NCI-H1417 (cell line): ENCODE measurements at regions not wholly inside any gene's neighbourhood (a gene's known extent, or its start where the extent isn't known, plus 50 kb on each side); places are given as distances from the start of the nearest gene placed in this dataset.

Source experiments
- DNase-seq, 3 experiments: peaks; one replicate each; lab custom pipeline; 2025; lab: John Stamatoyannopoulos, UW

DNA sequence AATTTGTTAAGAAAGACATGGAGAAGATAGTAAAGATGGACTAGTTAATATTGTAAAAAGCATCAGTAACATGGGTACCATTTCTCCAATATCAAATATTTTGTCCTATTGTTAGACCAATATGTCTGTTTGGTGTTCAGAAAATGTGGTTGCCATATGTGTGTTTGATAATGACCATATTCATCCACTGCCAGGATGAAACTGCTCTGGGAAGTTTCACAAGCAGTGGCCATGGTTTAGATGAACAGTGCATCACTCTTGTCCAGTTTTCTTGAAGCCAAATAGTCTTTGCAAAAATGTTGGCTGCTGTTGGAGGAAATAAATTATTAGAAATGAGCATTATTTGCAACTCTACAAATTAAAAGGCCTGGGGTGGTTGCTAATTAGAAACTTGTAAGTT lies 333.8 kb downstream of the NUF2 start:
- DNase-seq, result peak in 1 of 3 experiments; percentile 33

DNA sequence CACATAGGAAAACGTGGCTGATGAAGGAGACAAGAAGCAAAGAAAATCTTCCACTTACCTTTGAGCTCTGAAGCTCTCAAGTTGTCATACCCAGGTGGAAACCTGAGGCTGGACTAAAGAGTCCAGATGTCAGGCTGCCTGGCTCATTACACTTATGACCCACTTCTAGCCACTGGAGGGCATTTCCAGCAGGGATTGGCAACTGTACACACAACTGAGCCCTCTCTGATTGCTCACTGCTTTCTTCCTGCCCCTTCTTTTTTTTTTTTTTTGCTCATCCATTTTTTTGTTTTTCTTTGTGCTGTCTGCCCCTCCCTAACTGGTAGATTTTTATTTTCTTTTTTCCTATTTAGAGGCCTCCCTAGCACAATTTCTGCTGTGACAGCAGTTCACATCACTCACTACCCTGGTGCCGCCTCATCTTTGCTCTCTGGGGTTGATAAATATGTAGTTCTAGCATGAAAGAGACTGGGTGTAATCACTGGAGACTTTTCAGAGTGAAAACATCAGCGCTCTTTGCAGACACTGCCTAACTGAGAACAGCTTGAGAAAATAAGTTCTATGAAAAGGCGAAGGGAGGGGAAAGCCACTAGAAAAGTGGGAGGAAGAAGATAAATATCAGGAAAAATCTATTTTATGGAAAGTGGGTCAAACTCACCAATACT lies 334.5 kb downstream of the NUF2 start:
- peak; percentile 6 to 97 (median 45) for DNase-seq

DNA sequence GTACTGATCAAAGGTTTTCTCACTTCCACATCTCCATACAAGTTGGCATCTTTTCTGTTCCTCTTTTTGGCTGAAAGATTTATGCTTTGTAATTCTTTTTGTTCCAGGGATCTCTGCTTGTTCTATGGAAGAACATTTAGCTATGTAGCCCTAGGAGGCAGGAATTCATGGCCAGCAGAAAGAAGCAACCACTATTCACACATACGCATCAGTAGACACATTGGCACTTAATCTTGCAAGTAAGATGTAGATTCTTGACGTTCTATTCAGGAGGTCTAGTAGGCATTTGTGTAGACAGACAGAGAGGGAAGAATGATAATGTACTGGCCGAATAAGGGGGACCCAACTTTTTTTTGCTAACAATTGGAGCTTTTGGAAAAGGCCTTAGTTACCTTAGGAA lies 336.0 kb downstream of the NUF2 start:
- no peak for DNase-seq

DNA sequence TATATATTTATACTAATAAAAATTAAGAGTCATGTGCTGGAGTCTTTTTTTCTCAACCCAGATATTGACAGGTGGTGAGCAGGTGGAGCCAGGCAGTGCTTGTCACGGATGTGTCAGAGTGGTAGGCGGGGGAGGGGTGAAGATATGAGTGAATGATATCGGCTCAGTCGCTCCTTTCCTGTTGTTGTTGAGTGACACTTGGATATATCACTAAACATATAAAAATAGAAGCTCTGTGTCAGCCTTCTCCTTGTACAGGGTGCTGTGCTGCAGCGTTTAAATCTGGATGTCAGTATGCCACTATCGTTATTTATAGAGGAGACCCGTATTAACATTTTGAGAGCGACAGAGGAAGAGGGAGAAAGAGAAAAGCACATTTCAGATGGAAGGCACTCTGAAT lies 339.6 kb downstream of the NUF2 start:
- DNase-seq, result no peak

- DNase-seq, result no peak
Observed at GRCh38 chr1:163664671-163665335, 343.0 kb downstream of the NUF2 start.

- no peak for DNase-seq
Observed at GRCh38 chr1:163668472-163668871, 346.7 kb downstream of the NUF2 start.

GRCh38 chr1:163670989-163671757 lies 349.4 kb downstream of the NUF2 start:
- no peak for DNase-seq

- DNase-seq, result no peak
Observed at GRCh38 chr1:163672976-163673758, 351.4 kb downstream of the NUF2 start.

DNA sequence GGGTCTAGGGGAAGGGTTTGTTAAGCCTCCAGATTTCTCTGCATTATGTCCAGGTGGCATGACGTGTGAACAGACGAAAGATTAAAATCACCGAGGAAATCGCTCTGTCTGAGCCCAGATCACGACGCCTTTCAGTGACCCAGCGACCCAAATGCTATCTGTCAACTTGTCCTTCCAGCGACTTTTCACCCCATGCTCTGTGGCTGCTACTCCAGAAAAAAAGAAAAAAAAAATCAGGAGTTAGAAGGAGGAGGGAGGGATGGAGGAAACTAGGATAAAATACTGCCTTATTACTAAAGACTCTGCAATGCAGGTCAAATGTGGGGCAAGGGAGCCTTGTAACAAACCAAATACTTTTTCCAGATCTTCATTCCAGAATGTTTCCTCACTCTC lies 352.0 kb downstream of the NUF2 start:
- no peak for DNase-seq

DNA sequence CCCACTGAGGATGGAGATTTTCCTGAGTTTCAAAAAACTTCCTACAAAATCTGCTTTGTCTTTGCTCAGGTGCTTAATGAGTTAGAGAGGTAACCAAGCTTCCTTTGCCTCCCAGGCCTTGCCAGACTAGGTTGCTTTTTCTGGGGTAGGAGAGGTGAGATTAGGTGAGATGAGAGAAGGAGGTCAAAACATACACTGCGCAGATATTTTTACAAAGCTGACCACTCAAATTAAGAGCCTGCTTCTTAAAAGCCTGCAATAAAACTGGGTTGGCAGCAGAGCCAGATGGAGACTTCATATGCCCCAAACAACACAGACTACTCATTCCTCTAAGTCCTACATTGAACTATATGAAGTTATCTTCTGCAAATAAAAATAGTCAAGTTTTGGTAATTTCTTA lies 352.5 kb downstream of the NUF2 start:
- DNase-seq, result no peak

- DNase-seq, result no peak
Observed at GRCh38 chr1:163684785-163685184, 363.0 kb downstream of the NUF2 start.

GRCh38 chr1:163692266-163692665 lies 370.5 kb downstream of the NUF2 start:
- DNase-seq, result no peak

DNA sequence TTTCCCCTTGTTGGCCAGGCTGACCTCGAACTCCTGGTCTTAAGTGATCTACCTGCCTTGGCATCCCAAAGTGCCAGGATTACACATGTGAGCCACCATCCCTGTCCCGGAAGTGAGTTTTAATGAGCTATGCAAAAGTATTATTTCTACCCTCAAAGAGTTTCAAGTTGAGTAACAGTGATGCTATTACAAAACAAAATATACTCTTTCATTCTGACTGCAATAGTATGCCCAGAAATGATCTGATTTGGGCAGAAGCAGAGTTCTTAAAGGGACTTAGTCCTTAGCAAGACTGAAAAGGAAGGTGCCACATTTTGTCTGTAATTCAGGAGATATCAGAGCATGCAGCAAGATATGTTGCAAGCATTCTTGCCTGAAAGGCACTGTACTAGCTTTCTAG lies 375.4 kb downstream of the NUF2 start:
- DNase-seq, result no peak

DNA sequence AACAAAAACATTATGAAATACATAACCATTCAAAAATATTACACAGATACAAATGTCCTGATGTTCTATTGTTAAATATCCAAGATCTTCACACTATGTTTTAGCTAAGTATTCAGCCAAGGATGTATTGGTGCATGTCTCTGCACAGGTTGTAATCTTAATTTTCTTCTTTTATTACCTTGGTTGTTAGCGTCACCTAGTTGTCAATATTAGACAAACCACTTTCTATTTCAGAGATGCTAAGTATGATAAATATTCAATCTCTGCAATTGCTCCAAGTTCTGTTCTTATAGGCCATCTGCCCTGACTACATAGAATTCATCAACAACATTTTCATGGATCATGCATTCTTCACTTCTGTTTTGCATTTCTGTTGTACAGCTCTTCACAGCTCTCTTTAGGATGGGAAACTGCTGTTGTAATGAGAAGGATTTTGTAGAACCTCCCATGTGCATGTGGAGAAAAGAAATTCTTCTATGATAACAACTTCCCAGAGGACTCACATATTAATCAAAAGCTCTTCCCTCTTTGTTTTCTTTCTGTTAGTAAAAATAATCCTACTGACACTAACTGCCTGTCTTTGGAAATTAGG lies 380.1 kb downstream of the NUF2 start:
- no peak for DNase-seq

DNA sequence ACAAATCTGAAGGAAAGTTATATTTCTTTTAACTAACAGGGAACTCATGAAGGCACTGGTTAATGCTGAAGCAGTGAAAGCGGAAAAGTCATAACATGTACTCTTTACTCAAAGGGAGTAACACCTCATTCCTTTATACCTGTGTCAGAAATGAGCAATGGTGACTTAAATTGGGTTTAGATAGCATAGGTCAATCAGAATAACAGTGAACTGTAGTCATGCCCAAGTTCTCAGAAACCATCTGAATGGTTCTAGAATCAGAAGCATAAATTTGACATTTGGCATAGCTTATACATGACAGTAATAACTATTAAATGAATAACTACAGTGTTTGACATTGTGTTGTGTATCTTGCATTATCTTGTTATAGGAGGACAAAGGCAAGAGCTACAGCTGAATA lies 382.0 kb downstream of the NUF2 start:
- no peak for DNase-seq

GRCh38 chr1:163706915-163707314 lies 385.2 kb downstream of the NUF2 start:
- no peak for DNase-seq

GRCh38 chr1:163709636-163710035 lies 387.9 kb downstream of the NUF2 start:
- DNase-seq, result no peak

GRCh38 chr1:163712321-163712720 lies 390.6 kb downstream of the NUF2 start:
- DNase-seq, result no peak

GRCh38 chr1:163720294-163720693 lies 398.5 kb downstream of the NUF2 start:
- no peak for DNase-seq

DNA sequence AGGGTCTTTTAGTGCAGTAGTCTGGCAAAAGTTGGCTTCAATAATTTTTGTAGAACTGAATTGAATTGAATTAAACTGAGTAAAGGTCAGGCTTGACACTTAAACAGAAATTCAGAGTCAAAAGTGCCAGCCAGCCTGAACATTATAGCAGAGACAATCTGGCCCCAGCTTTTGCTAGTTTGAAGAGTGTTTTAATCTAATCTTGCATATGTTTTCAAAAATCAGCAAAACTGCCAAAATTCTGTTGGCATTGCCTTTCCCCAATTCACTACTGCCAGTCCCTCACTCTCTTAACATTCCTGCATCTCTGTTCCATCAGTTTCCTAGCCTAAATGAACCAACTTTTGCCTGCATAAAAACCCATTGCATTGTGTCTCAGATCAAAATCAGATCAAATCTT lies 403.8 kb downstream of the NUF2 start:
- DNase-seq, result no peak

GRCh38 chr1:163730411-163730821 lies 408.7 kb downstream of the NUF2 start:
- DNase-seq, result no peak

DNA sequence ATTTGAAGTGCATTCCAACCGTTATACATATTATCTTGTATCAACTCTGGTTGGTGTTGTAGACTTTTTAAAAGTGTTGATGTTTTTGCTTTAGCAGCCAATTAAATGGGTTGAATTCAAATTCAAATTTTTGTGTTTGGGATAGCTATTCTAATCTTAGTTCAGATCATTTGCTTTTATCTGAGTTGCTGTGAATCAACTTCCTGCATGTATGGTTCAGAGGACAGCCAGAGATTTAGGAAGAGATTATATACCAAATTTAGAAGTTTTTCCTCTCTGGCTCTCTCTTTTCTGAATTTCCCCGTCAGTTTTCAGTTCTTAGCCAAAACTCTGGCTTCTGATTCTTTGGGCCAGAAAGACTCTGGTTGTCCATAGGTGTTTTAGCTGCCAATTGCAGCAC lies 415.5 kb downstream of the NUF2 start:
- DNase-seq, result no peak
